IgD-negative memory B cell (primary cell): ENCODE measurements at regions not wholly inside any gene's neighbourhood (a gene's known extent, or its start where the extent isn't known, plus 50 kb on each side); places are given as distances from the start of the nearest gene placed in this dataset.

ENCODE experiments used
- H3K27ac Mint-ChIP-seq, 3 donors: one replicate each; pipeline ENCODE4 v1.8.0; 2020 to 2022; ENCODE audit warnings: mild to moderate bottlenecking in 3 of 3, mixed read lengths in 3 of 3, moderate library complexity in 1 of 3
- H3K27me3 Mint-ChIP-seq: one replicate; pipeline ENCODE4 v1.8.0; 2021; ENCODE audit warnings: mixed read lengths
- H3K36me3 Mint-ChIP-seq: one replicate; pipeline ENCODE4 v1.8.0; 2020; ENCODE audit warnings: mild to moderate bottlenecking, mixed read lengths
- H3K4me1 Mint-ChIP-seq, 3 donors: one replicate each; pipeline ENCODE4 v1.8.0; 2020 to 2022; ENCODE audit warnings: mixed read lengths in 3 of 3, mild to moderate bottlenecking in 1 of 3
- H3K4me3 Mint-ChIP-seq, 4 donors: one replicate each; pipeline ENCODE4 v1.8.0; 2020 to 2022; ENCODE audit warnings: mild to moderate bottlenecking in 4 of 4, mixed read lengths in 4 of 4, moderate library complexity in 3 of 4
- H3K9me3 Mint-ChIP-seq, 3 donors: one replicate each; pipeline ENCODE4 v1.8.0; 2020 to 2021; ENCODE audit warnings: mixed read lengths in 3 of 3, mild to moderate bottlenecking in 1 of 3

DNA sequence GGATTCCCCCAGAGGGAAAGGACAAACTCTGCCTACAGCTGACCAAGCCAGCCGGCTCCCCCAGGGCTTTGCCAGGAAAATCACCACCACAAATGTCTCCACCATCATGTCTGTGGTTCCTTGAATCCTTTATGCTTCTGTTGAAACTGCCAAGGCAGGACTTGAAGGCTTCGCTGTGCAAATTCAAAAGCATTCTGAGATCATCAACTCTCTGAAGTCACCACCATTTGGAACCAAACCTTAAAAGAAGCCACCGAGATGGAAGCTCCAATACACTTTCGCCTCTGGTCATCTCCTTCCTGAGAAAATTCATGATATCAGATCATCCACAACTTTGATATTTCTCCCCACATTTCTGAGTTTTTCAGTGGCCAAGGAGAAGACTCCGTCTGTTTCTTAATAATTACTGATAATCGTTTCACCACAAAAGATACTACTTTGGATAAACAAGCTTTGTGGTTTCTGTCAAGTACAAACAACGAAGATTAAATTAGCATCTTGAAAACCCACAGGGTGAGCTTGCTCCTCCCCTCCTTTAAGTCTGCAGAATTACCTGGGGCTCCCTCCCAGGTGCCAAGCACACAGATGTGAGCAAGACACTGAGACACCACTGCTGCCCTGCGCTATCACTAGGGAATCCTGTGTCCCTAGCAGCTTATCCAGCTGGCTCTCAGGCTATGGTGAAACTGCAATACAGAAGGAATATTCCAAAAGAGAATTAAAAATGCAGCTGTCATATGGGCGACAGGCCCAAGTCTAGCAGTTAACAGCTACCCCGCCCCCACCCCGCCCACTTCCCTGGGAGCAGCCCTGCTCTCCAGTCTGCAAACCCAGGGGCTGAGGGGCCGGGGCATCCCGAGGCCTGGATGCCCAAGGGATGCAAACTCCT is 125.0 kb upstream of the TBL1X start:
- peak overlapping the region in 2 of 3 donors; percentile 71 to 94 for H3K27ac Mint-ChIP-seq
- H3K9me3 Mint-ChIP-seq: no peaks in the 10 kb centered on the region
- peak overlapping the region; percentile 30 to 93 (median 88) for H3K4me3 Mint-ChIP-seq
- no peaks in the 10 kb centered on the region for H3K27me3 Mint-ChIP-seq
- peaks cover 19 to 36% (median 31%) of the 10 kb centered on the region in 3 donors for H3K4me1 Mint-ChIP-seq
- H3K36me3 Mint-ChIP-seq: no peaks in the 10 kb centered on the region

DNA sequence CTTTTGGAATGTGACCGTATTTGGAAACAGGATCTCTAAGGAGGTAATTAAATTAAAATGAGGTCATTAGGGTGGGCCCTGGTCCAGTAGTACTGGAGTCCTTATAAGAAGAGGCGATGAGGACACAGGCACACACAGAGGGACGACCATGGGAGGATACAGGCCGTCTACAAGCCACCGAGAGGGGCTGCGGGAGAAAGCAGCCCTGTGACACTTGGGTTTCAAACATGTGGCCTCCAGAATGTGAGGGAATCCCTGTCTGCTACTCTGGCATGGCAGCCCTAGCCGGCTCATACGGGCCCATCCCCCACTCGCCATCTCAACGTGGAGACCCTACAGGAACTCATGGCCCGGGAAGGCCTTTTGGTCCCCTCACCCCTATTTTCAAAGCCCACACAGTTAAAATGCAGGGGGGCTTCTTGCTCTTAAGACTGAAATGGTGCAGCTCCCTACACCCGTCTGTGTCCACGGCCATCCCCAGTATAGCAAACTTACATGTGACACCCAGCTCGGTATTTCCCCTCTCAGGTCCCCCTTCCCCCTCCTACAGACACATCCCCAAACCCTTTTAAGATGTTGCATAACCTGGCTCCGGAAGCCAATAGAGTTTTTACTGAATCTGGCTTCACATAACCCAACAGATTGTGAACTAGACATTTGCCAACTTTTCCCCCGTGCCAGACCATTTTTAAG is 124.1 kb upstream of the TBL1X start:
- Mint-ChIP-seq H3K36me3 (no peaks in the 10 kb centered on the region), H3K27me3 (no peaks in the 10 kb centered on the region), H3K27ac (peak overlapping the region; percentile 93 to 97 (median 96)), H3K4me3 (peak overlapping the region; percentile 74 to 96 (median 92)), H3K9me3 (no peaks in the 10 kb centered on the region), H3K4me1 (peaks cover 19 to 36% (median 31%) of the 10 kb centered on the region in 3 donors)

GRCh38 chrX:9341291-9342201 is 123.3 kb upstream of the TBL1X start:
- Mint-ChIP-seq H3K4me1 (peaks cover 19 to 35% (median 30%) of the 10 kb centered on the region in 3 donors), H3K9me3 (no peaks in the 10 kb centered on the region), H3K27ac (peak overlapping the region; percentile 93 to 97 (median 96)), H3K27me3 (no peaks in the 10 kb centered on the region), H3K36me3 (no peaks in the 10 kb centered on the region), H3K4me3 (peak overlapping the region; percentile 74 to 96 (median 92))

DNA sequence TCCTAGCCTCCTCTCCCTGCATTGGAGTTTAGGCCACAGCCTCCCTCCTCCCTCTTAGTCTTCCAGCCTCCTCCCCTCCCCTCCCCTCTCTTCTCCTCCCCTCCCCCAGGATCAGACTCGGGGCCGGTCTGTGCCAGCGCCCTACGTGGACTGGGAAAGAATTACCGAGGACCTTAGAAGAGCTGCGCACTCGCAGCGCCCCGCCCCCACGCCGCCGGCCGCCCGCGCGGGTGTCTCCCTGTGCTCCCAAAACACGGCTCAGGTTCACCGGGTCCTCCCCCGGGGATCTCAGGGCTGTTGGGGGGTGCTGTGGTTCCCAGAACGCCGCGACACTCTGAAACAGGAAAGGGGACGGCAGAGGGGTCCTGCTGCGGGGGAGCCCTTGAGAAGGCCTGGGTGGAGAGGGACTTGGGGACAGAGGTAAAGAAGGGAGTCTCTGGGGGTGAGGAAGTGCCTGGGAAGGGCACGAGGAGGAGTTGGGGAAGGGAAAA is 122.3 kb upstream of the TBL1X start:
- Mint-ChIP-seq H3K4me1 (peaks cover 19 to 31% (median 30%) of the 10 kb centered on the region in 3 donors), H3K4me3 (peak overlapping the region in 3 of 4 donors; percentile 41 to 78 (median 43)), H3K9me3 (no peaks in the 10 kb centered on the region)

GRCh38 chrX:9343971-9344370 is 120.9 kb upstream of the TBL1X start:
- Mint-ChIP-seq H3K27me3 (no peaks in the 10 kb centered on the region), H3K4me1 (peaks cover 16 to 27% (median 26%) of the 10 kb centered on the region in 3 donors), H3K4me3 (peak overlapping the region in 1 of 4 donors; percentile 68), H3K9me3 (no peaks in the 10 kb centered on the region), H3K36me3 (no peaks in the 10 kb centered on the region), H3K27ac (peak overlapping the region in 1 of 3 donors; percentile 95)

More for the DNA sequence above, 122.3 kb upstream of the TBL1X start:
- Mint-ChIP-seq H3K36me3 (no peaks in the 10 kb centered on the region), H3K27me3 (no peaks in the 10 kb centered on the region), H3K27ac (peak overlapping the region; percentile 91 to 95 (median 92))

DNA sequence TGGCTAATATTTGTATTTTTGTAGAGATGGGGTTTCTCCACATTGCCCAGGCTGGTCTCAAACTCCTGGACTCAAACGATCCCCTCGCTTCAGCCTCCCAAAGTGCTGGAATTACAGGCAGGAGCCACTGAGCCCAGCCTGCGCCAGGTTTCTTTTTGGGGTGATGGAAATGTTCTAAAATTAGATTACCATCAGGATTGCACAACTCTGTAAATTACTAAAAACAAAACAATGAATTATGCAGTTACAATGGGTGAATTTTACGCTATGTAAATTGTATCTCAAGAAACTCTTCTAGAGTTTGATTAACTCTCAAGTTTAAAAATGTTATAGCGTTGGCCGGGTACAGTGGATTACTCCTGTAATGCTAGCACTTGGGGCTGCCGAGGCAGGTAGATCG is 118.9 kb upstream of the TBL1X start:
- Mint-ChIP-seq H3K27me3 (no peaks in the 10 kb centered on the region), H3K36me3 (no peaks in the 10 kb centered on the region), H3K9me3 (no peaks in the 10 kb centered on the region), H3K4me1 (peaks cover 10 to 12% (median 10%) of the 10 kb centered on the region in 3 donors), H3K4me3 (peak overlapping the region in 1 of 4 donors; percentile 35), H3K27ac (peak overlapping the region in 1 of 3 donors; percentile 43)

DNA sequence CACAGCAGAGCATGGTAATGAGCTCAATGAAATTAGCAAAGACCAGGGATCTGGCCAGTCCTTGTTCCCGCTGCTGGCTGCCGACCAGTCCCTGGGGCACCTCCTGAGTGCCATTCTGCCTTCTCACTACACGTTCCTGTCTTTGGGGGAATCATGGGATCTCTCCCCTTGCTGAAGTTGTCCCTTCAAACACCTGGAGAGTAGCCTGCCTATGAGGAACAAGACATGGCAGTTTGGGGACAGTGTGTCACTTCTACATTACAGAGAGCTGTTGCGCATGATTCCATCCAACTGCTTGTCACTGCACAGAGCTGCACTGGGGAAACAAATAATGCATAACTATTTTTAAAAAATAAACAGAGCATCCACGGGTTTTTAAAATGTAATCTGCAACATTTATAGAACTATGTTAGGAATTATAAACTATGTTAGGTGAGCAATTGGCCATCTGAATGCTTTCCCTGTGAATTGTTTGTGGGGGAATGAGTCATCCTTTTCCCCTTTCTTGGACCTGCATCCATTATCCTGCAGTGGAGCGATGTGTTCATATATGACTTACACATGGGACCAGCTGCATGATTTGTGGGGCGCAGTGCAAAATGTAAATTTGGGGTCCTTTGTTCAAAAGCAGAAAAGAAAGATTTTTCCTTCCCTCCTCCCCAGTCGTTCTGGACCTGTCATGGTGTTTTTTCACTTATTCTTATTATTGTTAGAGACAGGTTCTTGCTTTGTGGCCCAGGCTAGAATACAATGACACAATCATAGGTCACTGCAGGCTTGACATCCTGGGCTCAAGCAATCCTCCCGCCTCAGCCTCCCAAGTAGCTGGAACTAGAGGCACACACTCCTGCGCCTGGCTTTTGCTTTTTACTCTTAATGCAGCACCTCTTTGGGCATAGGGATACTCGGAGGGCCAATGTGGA is 115.0 kb upstream of the TBL1X start:
- Mint-ChIP-seq H3K9me3 (peaks cover 0 to 1% (median 0%) of the 10 kb centered on the region in 3 donors), H3K27ac (no peak overlapping the region), H3K4me3 (no peak overlapping the region), H3K36me3 (no peaks in the 10 kb centered on the region), H3K4me1 (peaks cover 16 to 26% (median 18%) of the 10 kb centered on the region in 3 donors), H3K27me3 (no peaks in the 10 kb centered on the region)

DNA sequence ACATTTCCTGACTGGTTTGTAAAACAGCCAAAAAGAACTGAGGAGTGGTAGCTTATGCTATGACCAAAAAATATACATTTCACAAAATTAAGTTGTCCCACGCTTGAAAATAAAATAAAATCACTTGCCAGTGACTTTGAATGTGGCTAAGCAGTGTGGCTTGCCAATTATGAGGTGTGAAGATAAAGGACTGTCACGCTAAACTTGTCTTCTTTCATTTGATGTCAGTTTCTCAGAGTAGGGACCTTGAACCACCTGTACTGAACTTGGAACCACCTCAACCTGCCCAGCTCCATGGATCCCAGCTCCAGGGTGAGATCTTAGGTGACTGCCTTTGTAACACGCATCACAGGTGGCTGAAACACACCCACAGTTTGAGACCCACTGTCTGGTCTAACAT is 113.7 kb upstream of the TBL1X start:
- Mint-ChIP-seq H3K36me3 (no peaks in the 10 kb centered on the region), H3K9me3 (peaks cover 0 to 4% (median 1%) of the 10 kb centered on the region in 3 donors), H3K27me3 (no peaks in the 10 kb centered on the region), H3K4me1 (peaks cover 16 to 27% (median 20%) of the 10 kb centered on the region in 3 donors), H3K4me3 (peak overlapping the region in 1 of 4 donors; percentile 51), H3K27ac (peak overlapping the region in 1 of 3 donors; percentile 74)

GRCh38 chrX:9352243-9352642 is 112.6 kb upstream of the TBL1X start:
- Mint-ChIP-seq H3K4me3 (peak overlapping the region; percentile 73 to 95 (median 74)), H3K27ac (peak overlapping the region; percentile 74 to 92 (median 83)), H3K9me3 (peaks cover 1 to 4% (median 1%) of the 10 kb centered on the region in 3 donors), H3K27me3 (peaks cover 1% of the 10 kb centered on the region), H3K36me3 (no peaks in the 10 kb centered on the region), H3K4me1 (peaks cover 16 to 27% (median 20%) of the 10 kb centered on the region in 3 donors)

DNA sequence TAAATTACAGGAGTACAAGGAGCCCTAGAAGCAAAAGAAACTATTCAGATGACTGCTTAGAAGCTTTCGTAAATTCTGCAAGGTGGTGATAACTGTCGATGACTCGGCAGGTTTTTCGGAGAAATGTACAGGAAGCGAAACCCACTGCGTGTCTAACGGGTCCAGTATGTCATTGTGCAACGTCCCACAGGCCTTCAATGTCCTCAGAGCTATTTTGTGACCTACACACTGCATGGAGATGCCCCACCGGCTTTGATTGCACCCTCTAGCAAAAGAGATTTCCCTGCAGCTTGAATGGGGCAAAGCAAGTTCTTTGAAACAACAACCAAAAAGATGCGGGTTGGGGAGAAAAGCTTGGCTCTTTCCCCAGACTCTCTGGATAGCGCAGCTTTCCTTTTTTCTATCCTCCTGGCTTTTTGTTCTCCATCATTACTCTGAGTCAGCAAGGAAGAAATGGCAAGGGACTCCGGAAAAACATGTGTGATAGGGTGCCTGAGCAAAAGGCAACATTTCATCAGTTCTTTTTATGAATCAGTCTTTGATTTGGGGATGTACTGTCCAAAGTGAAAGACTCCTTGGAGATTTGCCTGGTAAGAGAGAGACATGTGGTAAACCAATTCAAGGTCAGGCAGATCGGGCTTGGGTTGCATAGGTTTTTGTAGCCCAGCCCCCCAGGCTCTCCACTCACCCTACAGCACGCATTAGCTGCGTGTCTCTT is 112.0 kb upstream of the TBL1X start:
- Mint-ChIP-seq H3K27me3 (peaks cover 1% of the 10 kb centered on the region), H3K4me1 (peaks cover 16 to 27% (median 20%) of the 10 kb centered on the region in 3 donors), H3K4me3 (peak overlapping the region; percentile 73 to 95 (median 74))

DNA sequence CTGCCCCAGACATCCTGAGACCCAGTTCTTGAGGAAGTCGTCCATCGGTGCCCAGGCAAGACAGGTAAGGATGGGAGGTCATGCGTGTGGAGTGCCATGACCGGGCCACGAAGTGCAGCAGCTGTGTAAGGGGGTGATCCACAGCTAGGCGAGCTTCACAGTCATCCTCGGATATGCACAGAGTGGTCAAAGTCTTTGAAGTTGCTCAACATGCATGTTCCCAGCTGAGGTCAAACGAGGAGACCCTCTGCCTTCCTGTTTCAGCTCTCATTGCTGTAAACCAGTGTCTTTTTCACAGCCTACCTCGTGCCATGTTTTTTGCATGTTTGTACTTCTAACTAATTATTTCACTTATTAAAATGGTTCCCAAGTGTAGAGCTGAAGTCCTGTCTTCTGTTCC is 109.9 kb upstream of the TBL1X start:
- Mint-ChIP-seq H3K27ac (peak overlapping the region in 1 of 3 donors; percentile 14), H3K9me3 (peaks cover 1 to 4% (median 1%) of the 10 kb centered on the region in 3 donors), H3K4me1 (peaks cover 16 to 25% (median 20%) of the 10 kb centered on the region in 3 donors), H3K36me3 (no peaks in the 10 kb centered on the region), H3K4me3 (no peak overlapping the region), H3K27me3 (peaks cover 3% of the 10 kb centered on the region)

More for the DNA sequence above, 112.0 kb upstream of the TBL1X start:
- H3K9me3 Mint-ChIP-seq: peaks cover 1 to 4% (median 1%) of the 10 kb centered on the region in 3 donors
- peak overlapping the region; percentile 74 to 92 (median 83) for H3K27ac Mint-ChIP-seq
- H3K36me3 Mint-ChIP-seq: no peaks in the 10 kb centered on the region

GRCh38 chrX:9355739-9356138 is 109.1 kb upstream of the TBL1X start:
- H3K4me1 Mint-ChIP-seq: peaks cover 16 to 23% (median 20%) of the 10 kb centered on the region in 3 donors
- H3K4me3 Mint-ChIP-seq: peak overlapping the region in 1 of 4 donors; percentile 16
- peaks cover 3% of the 10 kb centered on the region for H3K27me3 Mint-ChIP-seq
- peaks cover 1 to 4% (median 1%) of the 10 kb centered on the region in 3 donors for H3K9me3 Mint-ChIP-seq
- no peaks in the 10 kb centered on the region for H3K36me3 Mint-ChIP-seq
- H3K27ac Mint-ChIP-seq: peak overlapping the region in 1 of 3 donors; percentile 59
